ENCODE measurements at regions not wholly inside any gene's neighbourhood (a gene's known extent, or its start where the extent isn't known, plus 50 kb on each side); places are given as distances from the start of the nearest gene placed in this dataset.

DNA sequence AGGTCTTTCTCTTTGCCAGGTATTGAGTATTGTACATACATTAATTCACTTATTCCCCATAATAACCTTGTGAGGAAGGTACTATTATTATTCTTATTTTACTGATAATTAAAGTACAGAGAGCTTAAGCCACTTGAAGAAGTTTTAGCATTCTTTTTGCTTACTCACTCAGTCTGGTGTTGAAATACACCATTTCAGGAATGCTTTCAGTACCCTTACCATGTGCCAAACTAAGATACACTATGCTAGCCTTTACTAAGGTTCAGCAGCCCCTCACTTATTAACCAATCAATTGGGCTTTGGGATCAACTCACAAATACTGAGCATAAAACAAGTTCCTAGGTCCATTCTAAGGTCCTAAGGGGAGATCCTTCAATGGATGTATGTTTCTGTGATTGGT lies 179.0 kb upstream of the FGF13 start:
- ChIA-PET CTCF (no interaction called here), POLR2A (ENCODE audit: unreplicated experiment) (no interaction called here)
- BruUV-seq (replicated peaks) = no TSS peak
- no peak overlapping the region for H2AFZ ChIP-seq (ENCODE audit: low read length)
- peaks cover 24% of the 10 kb centered on the region for H3K4me1 ChIP-seq (ENCODE audit: insufficient read depth, low read length)
- no peaks in the 10 kb centered on the region for H3K36me3 ChIP-seq (ENCODE audit: low read depth, low read length)
- no peak for TF ChIP-seq EZH2phosphoT487 (IDR thresholded peaks at IDR 0.05; ENCODE audit: borderline replicate concordance, low read length)
- TF ChIP-seq, protein P1, sequence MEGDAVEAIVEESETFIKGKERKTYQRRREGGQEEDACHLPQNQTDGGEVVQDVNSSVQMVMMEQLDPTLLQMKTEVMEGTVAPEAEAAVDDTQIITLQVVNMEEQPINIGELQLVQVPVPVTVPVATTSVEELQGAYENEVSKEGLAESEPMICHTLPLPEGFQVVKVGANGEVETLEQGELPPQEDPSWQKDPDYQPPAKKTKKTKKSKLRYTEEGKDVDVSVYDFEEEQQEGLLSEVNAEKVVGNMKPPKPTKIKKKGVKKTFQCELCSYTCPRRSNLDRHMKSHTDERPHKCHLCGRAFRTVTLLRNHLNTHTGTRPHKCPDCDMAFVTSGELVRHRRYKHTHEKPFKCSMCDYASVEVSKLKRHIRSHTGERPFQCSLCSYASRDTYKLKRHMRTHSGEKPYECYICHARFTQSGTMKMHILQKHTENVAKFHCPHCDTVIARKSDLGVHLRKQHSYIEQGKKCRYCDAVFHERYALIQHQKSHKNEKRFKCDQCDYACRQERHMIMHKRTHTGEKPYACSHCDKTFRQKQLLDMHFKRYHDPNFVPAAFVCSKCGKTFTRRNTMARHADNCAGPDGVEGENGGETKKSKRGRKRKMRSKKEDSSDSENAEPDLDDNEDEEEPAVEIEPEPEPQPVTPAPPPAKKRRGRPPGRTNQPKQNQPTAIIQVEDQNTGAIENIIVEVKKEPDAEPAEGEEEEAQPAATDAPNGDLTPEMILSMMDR (conservative IDR thresholded peaks at IDR 0.05; ENCODE audit: low read depth, low read length) = no peak
- no peak for TF ChIP-seq EZH2 (IDR thresholded peaks at IDR 0.05; ENCODE audit: low read length, unreplicated experiment)
- H3K9ac ChIP-seq (ENCODE audit: low read length) = no peak overlapping the region
- H3K79me2 ChIP-seq (ENCODE audit: low read length) = no peaks in the 10 kb centered on the region
- no peaks in the 10 kb centered on the region for H3K27me3 ChIP-seq (ENCODE audit: low read length)
- H3K4me3 ChIP-seq (ENCODE audit: low read length) = no peak overlapping the region
- H3F3A ChIP-seq (ENCODE audit: low read length, unreplicated experiment) = peaks cover 11% of the 10 kb centered on the region
- ATAC-seq (no peak), DNase-seq (no peak)
- no peaks in the 10 kb centered on the region for H4K20me1 ChIP-seq (ENCODE audit: low read length)
- intact Hi-C loops (cut with micrococcal nuclease) = no loop called here
- H3K9me3 ChIP-seq (ENCODE audit: low read length) = no peaks in the 10 kb centered on the region
- H3K27ac ChIP-seq (ENCODE audit: low read length) = no peak overlapping the region
- H3K9me2 ChIP-seq (replicated peaks; ENCODE audit: low read length) = no peaks in the 10 kb centered on the region
- no peak overlapping the region for H3K4me2 ChIP-seq (ENCODE audit: low read length)

DNA sequence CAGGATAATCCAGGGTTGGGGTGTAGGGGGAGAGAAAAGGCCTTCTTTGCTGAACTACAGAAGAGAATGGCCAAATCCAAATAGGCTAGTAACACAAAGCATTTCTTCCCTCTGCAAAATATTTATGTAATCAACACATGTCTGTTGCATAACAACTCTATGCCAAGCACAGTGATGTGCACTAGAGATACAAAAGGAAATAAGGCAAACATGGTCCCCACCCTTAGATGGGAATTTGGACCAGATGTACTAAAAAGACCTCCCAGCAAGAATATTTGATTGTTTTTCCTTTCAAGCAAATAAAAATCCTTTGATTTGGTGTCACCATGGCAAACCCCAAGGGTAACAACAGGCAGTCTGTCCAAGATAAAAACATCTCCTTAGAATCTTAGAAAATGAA lies 177.6 kb upstream of the FGF13 start:
- Histone ChIP-seq H4K20me1 (ENCODE audit: low read length) (no peaks in the 10 kb centered on the region), H3K36me3 (ENCODE audit: low read depth, low read length) (no peaks in the 10 kb centered on the region), H3K9me3 (ENCODE audit: low read length) (no peaks in the 10 kb centered on the region), H3K4me1 (ENCODE audit: insufficient read depth, low read length) (peaks cover 29% of the 10 kb centered on the region), H3K9me2 (replicated peaks; ENCODE audit: low read length) (no peaks in the 10 kb centered on the region), H3K27ac (ENCODE audit: low read length) (no peak overlapping the region), H3K79me2 (ENCODE audit: low read length) (no peaks in the 10 kb centered on the region), H3K4me2 (ENCODE audit: low read length) (no peak overlapping the region), H3K4me3 (ENCODE audit: low read length) (no peak overlapping the region), H2AFZ (ENCODE audit: low read length) (no peak overlapping the region), H3F3A (ENCODE audit: low read length, unreplicated experiment) (peaks cover 11% of the 10 kb centered on the region), H3K9ac (ENCODE audit: low read length) (no peak overlapping the region), H3K27me3 (ENCODE audit: low read length) (no peaks in the 10 kb centered on the region)
- TF ChIP-seq EZH2 (IDR thresholded peaks at IDR 0.05; ENCODE audit: low read length, unreplicated experiment) = no peak
- no peak for TF ChIP-seq EZH2phosphoT487 (IDR thresholded peaks at IDR 0.05; ENCODE audit: borderline replicate concordance, low read length)
- TF ChIP-seq, protein P1 (conservative IDR thresholded peaks at IDR 0.05; ENCODE audit: low read depth, low read length) = no peak
- no peak for ATAC-seq
- no TSS peak for BruUV-seq (replicated peaks)
- intact Hi-C loops (cut with micrococcal nuclease) = loop anchor here (5.0 kb wide), 1 partner anchor 37 kb away; no protein-coding TSS in a partner anchor
- POLR2A ChIA-PET (ENCODE audit: unreplicated experiment) = no interaction called here
- CTCF ChIA-PET = no interaction called here
- DNase-seq = no peak

DNA sequence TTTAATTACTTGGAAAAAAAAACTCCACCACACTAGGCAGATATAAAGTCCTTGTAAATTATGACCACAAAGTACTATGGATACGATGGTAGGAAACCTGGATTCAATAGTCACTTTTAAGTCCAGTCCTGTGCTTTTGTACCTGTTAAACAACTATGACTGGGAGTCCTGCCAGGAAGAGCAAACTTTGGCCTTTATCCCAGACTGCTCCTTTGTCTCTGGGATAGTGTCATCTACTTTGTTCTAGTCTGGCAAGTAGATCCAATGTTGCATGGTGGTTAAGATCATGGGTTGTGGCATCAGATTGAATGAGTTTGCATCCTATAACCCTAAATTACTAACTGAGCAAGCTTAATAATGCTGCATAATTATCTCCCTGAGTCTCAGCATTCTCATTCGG lies 175.3 kb upstream of the FGF13 start:
- DNase-seq (peak; percentile 94), ATAC-seq (peak; percentile 85)
- H4K20me1 ChIP-seq (ENCODE audit: low read length) = no peaks in the 10 kb centered on the region
- POLR2A ChIA-PET (ENCODE audit: unreplicated experiment) = no interaction called here
- no peaks in the 10 kb centered on the region for H3K9me2 ChIP-seq (replicated peaks; ENCODE audit: low read length)
- H3K4me1 ChIP-seq (ENCODE audit: insufficient read depth, low read length) = peaks cover 29% of the 10 kb centered on the region
- H3K9me3 ChIP-seq (ENCODE audit: low read length) = no peaks in the 10 kb centered on the region
- TF ChIP-seq, protein P1 (conservative IDR thresholded peaks at IDR 0.05; ENCODE audit: low read depth, low read length) = no peak
- TF ChIP-seq EZH2 (IDR thresholded peaks at IDR 0.05; ENCODE audit: low read length, unreplicated experiment) = no peak
- TF ChIP-seq EZH2phosphoT487 (IDR thresholded peaks at IDR 0.05; ENCODE audit: borderline replicate concordance, low read length) = no peak
- H3F3A ChIP-seq (ENCODE audit: low read length, unreplicated experiment) = peaks cover 11% of the 10 kb centered on the region
- H3K27ac ChIP-seq (ENCODE audit: low read length) = peak overlapping the region; percentile 89
- CTCF ChIA-PET = no interaction called here
- no peaks in the 10 kb centered on the region for H3K27me3 ChIP-seq (ENCODE audit: low read length)
- H3K9ac ChIP-seq (ENCODE audit: low read length) = peak overlapping the region; percentile 42; the same call in 1 of the 2 replicates
- no peak overlapping the region for H2AFZ ChIP-seq (ENCODE audit: low read length)
- H3K79me2 ChIP-seq (ENCODE audit: low read length) = no peaks in the 10 kb centered on the region
- no peak overlapping the region for H3K4me3 ChIP-seq (ENCODE audit: low read length)
- no TSS peak for BruUV-seq (replicated peaks)
- H3K4me2 ChIP-seq (ENCODE audit: low read length) = peak overlapping the region; percentile 86
- intact Hi-C loops (cut with micrococcal nuclease) = loop anchor here (2.0 to 5.0 kb wide), 2 partner anchors 34 to 38 kb away; no protein-coding TSS in a partner anchor
- no peaks in the 10 kb centered on the region for H3K36me3 ChIP-seq (ENCODE audit: low read depth, low read length)
